ENCODE measurements at regions not wholly inside any gene's neighbourhood (a gene's known extent, or its start where the extent isn't known, plus 50 kb on each side); places are given as distances from the start of the nearest gene placed in this dataset.

- TF ChIP-seq POLR2A (IDR thresholded peaks at IDR 0.05) (no peak), CTCF (IDR thresholded peaks at IDR 0.05) (no peak)
These were observed 398.7 kb upstream of the DDHD1 start for GRCh38 chr14:53551862-53552261.

Measured in testis (tissue), 2 donors.